ENCODE measurements at regions not wholly inside any gene's neighbourhood (a gene's known extent, or its start where the extent isn't known, plus 50 kb on each side); places are given as distances from the start of the nearest gene placed in this dataset.

DNA sequence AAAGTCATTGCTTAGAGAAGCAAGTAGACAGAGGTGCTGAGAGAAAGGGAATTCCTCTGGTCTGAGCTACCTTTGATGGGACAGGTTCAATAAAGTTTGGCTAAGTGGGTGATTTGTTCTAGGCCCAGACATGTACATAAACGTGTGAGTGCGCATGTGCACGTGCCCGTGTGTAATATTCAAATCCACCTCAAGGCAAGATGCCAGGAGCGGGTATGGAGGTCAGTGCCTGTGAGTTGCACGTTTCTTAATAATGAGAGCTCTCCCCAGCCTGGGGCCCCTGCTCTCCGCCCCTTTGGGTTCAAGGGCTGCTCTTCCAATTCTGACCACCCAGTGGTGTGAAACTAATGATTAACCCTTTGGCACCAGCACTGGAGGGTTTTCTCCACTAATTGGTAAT, 53.8 kb upstream of the LMO4 start:
- no peak for TF ChIP-seq EP300 (IDR thresholded peaks at IDR 0.05)
- TF ChIP-seq POLR2A (IDR thresholded peaks at IDR 0.05; ENCODE audit: low read depth): no peak
- TF ChIP-seq, protein P1, sequence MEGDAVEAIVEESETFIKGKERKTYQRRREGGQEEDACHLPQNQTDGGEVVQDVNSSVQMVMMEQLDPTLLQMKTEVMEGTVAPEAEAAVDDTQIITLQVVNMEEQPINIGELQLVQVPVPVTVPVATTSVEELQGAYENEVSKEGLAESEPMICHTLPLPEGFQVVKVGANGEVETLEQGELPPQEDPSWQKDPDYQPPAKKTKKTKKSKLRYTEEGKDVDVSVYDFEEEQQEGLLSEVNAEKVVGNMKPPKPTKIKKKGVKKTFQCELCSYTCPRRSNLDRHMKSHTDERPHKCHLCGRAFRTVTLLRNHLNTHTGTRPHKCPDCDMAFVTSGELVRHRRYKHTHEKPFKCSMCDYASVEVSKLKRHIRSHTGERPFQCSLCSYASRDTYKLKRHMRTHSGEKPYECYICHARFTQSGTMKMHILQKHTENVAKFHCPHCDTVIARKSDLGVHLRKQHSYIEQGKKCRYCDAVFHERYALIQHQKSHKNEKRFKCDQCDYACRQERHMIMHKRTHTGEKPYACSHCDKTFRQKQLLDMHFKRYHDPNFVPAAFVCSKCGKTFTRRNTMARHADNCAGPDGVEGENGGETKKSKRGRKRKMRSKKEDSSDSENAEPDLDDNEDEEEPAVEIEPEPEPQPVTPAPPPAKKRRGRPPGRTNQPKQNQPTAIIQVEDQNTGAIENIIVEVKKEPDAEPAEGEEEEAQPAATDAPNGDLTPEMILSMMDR (IDR thresholded peaks at IDR 0.05): no peak

All from esophagus muscularis mucosa (tissue), 4 donors.